HPDE6-E6E7 (cell line): ENCODE measurements at regions not wholly inside any gene's neighbourhood (a gene's known extent, or its start where the extent isn't known, plus 50 kb on each side); places are given as distances from the start of the nearest gene placed in this dataset.

Experiments used
- DNase-seq: peaks from one replicate; pipeline ENCODE4 v3.0.0; 2011; ENCODE audit warnings: missing footprints; ENCODE audit errors: extremely low spot score

DNA sequence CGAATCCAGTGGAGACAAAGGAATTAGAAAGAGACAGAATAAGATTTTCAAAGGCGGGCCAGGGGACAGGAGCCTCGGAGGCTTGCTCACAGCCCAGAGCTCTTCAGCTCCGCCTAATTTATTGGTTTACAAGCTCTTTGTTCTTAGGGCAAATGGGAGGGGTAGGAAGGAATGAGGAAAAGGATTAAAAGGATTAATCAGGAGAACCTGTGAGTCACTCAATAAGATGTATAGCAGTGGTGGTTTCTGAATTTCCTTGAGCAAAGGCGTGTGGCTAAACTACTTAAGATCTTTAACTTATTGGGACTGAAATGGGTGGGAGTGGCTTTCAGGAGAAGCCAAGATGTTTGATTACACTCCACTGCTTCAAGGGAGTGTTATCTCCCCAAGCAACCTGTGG is 456.0 kb upstream of the SPANXN1 start:
- peak; percentile 16 for DNase-seq

GRCh38 chrX:144798972-144799371 is 448.3 kb upstream of the SPANXN1 start:
- no peak for DNase-seq

DNA sequence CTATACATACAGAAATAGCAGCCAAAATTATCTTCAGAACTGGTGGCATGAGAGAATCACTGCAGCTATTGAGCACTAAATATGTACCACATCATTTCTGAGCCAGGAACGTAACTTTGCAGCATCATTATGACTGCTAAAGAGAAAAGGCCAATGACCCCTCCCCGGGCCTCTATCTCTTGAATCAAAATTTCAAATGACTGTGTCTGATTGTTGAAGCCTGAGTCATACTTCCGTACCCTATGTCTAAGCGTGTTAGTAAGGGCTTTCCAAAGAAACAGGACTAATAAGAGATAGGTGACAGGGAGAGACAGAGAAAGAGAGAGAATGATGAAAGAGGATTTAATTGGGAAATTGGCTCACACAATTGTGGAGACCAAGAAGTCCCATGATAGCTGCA is 445.5 kb upstream of the SPANXN1 start:
- peak; percentile 21 for DNase-seq

- DNase-seq = no peak
Measured at GRCh38 chrX:144809025-144809424, 438.3 kb upstream of the SPANXN1 start.

DNA sequence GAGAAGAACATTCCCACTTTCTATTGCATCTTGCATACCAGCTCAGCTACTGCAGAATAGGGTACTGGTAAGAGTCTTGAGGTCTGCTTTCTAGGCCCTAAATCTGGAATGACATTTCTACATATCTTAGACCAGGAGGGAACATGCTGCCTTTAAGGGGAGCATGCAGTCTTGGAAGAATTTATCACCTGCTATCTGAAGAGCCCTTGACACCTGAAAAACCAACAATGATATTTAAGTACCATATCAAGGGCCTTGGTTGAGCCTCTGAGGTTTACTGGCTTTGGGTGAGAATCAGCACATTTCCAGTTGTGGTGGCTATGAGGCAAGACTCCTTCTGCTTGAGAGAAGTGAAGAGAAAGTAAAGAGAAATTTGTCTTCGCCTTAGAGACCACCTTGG is 436.8 kb upstream of the SPANXN1 start:
- no peak for DNase-seq

- no peak for DNase-seq
Measured at GRCh38 chrX:144819406-144819805, 427.9 kb upstream of the SPANXN1 start.

GRCh38 chrX:144840616-144841015 is 406.7 kb upstream of the SPANXN1 start:
- no peak for DNase-seq

DNA sequence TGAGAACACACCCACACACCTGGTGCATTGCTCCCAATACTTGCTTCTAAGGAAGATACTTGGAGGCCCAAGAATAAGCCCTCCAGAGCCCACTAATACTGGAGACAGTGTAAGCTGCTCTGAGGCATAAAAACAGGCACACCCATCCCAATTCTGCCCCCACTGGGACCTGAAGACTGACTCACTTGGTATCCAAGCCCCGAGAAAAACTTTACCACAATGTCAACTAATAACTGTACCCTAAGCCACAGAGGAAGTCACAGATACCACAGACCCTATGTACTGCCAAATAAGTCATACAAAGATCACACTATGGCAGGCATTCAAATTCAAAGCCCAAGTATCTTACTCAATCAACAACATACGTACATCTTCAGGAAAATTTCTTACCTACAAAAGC is 398.2 kb upstream of the SPANXN1 start:
- no peak for DNase-seq

DNA sequence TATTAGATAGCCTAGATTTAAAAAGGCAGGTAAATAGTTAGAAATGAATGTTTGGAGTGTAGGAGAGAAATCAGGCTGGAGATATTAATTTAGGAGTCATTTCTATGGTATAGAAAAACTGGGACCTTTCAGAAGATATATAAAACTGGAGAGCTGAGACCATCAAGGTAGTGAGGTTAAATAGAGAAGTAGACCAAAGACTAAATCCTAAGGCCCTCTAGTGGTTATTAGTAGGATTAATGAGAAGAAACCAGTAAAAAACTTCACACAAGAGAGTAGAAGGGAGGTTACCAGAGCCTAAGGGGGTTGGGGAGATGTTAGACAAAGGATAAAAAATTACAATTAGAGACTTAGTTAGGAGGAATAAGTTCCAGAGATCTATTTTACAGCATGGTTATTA is 351.0 kb upstream of the SPANXN1 start:
- DNase-seq = no peak

- DNase-seq = no peak
Measured at GRCh38 chrX:144901521-144901920, 345.8 kb upstream of the SPANXN1 start.

DNA sequence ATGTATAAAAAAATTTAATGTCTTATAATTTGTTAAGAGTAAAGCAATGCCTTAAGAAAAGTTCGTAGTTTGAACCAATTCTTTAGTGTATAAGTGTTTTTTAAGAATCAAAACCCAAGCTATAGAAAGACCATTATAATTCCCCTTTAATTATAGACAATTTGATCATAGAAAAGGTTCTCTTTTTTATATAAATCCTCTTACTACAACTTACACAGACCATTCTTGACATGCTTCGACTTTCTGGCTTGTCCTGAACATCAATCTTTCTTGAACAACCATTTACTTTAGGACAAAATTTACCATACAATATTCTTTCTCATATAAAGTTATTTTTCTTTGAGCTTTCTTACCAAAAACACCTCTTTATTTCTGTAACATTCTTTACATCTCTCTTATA is 330.5 kb upstream of the SPANXN1 start:
- no peak for DNase-seq

- DNase-seq = no peak
Measured at GRCh38 chrX:144918936-144919335, 328.4 kb upstream of the SPANXN1 start.

DNA sequence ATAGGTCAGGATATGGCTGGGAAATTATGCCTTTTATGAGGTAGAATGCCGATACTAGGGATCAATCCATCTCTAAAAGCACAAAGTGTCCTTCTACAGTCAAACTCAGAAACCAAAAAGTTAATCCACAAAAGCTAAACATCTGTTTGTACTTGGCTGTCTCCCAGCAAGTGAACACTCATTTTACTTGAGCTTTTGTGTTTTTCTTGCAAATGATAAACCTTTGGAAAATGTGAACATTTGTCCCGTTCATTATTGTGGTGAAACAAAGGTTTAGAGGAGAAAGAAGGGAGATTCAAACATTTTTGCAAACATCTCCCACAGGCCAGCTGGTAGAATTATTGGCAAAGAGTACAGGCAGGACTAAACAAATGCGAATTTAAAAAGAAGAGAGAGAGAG is 300.6 kb upstream of the SPANXN1 start:
- no peak for DNase-seq
